ENCODE measurements at regions not wholly inside any gene's neighbourhood (a gene's known extent, or its start where the extent isn't known, plus 50 kb on each side); places are given as distances from the start of the nearest gene placed in this dataset.
A peak's percentile ranks its signal among the peaks of the same experiment; 100 is the strongest.
"Not testable (repeated sequence)": the region's sequence is repeated elsewhere in the genome, so short reads cannot be mapped to it uniquely, and the experiment has no call there.

DNA sequence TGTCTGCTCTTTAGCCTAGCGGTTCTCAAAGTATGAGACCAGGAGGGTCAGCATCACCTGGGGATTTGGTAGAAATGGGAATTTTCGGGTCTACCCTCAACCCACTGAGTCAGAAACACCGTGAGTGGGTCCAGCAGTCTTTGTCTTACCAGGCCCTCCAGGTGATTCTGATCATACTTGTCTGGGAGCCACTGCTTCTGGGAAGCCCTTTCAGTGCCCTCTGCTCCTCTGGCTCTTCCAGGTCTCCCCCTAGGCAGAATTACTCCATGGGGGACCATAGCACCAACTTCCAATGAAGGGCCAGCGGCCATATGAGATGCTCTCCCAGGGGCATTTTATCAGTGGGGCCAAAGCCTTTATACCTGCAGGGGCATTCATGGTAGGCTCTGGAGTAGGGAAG, 81.0 kb upstream of the ETV3 start:
- no peak for DNase-seq (ENCODE audit: low spot score)

DNA sequence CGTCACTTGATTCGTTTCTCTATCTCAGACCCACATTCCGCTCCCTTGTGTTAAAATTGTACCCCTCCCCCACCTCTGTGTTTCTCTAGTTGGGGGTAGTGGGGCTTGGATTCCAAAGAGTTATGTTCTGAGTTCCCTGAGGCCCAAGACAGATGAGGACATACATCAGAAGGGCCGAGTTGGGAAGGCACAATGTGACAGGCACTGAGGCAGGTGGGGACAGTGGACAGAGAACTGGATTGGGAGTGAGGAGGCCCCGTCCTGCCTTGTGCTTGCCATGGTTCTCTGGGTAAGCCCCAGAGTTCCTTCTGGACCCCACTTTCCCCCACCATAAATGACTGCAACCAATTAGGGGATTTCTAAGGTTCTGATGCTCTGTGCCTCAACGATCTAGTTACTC, 80.5 kb upstream of the ETV3 start:
- DNase-seq (ENCODE audit: low spot score), result no peak

DNA sequence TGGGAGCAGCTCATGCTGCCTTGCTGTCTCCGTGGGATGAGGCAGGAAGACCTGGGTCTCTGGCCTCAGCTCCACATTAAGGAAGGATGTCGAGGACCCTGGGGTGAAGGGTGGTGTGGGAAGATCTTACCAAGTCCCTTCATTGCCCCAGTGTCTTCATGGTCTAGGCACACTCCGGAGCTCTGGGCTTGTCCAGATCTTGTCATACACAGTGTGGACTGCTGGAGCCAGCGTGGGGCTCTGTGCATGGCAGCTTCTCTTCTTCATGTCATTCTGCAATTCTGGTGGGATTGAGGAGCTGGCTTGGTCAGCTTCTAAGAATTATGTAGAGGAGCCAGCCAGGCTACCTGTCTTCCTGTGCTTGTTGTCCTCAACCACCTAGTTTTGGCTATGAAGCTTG, 79.3 kb upstream of the ETV3 start:
- no peak for DNase-seq (ENCODE audit: low spot score)

DNA sequence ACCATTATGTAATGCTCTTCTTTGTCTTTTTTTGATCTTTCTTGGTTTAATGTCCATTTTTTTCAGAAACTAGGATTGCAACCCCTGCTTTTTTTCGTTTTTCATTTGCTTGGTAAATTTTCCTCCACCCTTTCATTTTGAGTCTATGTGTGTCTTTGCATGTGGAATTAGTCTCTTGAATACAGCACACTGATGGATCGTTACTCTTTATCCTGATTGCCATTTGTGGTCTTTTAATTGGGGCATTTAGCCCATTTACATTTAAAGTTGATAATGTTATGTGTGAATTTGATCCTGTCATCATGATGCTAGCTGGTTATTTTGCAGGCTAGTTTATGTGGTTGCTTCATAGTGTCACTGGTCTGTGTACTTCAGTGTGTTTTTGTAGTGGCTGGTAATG, 75.6 kb upstream of the ETV3 start:
- no peak for DNase-seq (ENCODE audit: low spot score)

DNA sequence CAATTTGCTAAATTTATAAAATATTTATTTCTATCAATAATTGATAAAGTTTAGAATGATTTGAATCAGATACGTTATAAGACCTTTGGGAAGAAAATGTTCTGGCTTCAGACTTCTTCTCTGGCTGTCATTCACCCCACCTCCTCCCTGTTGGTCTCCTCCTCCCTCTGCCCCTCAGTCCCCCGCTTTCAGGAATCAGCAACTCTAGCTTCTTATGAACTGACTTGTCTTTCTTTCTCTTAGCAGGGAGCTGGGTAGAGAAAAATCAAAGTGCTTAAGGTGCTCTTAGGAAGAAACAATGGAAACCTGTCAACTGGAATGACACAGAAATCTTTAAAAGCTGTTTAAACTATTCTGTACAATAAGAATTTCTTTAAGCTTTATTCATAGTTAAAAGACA, 71.3 kb upstream of the ETV3 start:
- no peak for DNase-seq (ENCODE audit: low spot score)

DNA sequence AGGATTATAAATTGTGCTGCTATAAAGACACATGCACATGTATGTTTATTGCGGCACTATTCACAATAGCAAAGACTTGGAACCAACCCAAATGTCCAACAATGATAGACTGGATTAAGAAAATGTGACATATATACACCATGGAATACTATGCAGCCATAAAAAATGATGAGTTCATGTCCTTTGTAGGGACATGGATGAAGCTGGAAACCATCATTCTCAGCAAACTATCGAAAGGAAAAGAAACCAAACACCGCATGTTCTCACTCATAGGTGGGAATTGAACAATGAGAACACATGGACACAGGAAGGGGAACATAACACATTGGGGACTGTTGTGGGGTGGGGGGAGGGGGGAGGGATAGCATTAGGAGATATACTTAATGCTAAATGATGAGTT, 67.8 kb upstream of the ETV3 start:
- not testable (repeated sequence) for DNase-seq (ENCODE audit: low spot score)

DNA sequence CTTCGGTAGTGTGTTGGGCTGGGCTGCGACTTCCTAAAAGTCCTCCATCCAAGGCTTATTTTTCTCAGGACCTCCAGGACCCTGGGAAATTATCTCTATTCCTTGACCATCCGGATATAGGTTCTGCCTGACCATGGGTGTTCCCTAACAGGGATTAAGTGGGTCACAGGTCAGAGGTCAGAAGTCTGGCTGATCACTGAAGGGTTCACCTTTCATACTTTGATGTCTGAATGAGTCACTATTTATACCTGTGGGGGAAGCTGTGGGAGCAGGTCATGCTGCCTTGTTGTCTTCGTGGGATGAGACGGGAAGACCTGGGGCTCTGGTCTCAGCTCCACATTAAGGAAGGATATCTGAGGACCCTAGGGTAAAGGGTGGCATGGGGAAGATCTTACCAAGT, 65.0 kb upstream of the ETV3 start:
- no peak for DNase-seq (ENCODE audit: low spot score)

DNA sequence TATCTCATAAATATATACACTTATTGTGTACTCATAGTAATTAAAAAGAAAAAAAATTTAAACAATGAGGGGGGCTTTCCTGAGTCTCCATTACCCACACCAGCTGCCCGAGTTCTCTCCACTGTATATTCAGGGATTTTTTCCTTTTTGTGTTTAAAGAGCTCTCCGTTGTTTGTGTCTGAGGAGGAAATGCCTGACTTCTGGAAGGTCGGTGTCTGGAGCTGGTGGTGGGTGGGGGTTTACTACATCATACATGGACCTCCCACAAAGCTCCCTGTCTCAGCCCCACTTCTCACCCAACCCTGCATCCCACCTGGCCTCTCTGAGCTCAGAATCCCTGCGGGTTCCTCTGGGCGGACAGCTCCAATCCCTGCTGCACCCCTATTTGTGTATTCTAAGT, 64.1 kb upstream of the ETV3 start:
- DNase-seq (ENCODE audit: low spot score), result no peak

DNA sequence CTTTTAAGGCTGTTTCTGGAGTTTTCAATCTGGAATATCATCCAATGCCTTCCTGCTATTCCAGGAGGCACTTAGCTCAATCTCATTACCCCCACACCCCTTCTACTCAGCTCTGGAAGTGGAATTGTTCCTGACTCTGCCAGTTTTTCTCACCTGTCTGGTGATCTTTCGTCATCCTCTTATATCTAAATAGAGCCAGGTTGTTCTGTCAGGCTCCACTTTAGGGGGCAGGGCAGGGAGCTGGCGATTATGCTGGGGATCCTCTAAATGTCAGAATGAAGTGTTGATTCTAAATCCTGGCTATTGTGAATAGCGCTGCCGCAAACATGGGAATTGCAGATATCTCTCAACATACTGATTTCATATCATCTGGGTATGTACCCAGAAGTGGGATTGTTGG, 63.6 kb upstream of the ETV3 start:
- DNase-seq (ENCODE audit: low spot score), result no peak

DNA sequence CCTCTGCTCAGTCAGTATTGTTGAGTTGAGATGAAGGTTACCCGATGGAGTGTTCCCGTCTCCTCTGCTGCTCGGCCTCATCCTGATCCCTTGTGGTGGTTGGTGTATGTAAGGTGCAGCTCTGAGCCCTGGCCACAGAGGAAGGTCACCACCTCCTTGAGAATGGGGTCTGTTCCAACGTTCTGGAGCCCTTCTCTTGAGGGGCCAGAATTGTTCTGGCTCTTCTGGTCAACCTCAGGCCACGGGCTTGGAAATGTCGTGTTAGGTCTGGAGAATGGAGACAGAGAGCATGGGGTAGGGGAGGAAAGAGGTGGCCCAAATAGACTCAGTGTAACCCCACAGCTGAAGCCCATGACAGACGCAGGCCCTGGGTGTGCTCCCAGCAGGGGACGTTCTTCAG, 62.3 kb upstream of the ETV3 start:
- no peak for DNase-seq (ENCODE audit: low spot score)

DNA sequence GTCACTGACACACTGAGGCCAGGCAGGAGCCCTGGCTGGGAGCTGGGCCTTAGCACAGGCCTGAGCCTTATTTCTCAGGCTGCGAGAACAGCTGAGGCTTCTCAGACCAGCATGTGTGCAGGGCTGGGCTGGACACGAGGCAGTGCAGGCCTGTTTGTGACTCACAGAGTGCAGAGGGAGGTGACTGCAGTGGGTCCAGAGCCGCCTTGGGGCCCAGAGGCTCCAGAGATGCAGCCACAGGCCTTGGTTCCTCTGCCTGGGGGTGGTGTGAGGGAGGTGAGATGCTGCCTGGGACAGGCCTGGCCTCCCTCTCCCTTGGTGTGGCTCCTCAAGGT, 61.2 kb upstream of the ETV3 start:
- no peak for DNase-seq (ENCODE audit: low spot score)

DNA sequence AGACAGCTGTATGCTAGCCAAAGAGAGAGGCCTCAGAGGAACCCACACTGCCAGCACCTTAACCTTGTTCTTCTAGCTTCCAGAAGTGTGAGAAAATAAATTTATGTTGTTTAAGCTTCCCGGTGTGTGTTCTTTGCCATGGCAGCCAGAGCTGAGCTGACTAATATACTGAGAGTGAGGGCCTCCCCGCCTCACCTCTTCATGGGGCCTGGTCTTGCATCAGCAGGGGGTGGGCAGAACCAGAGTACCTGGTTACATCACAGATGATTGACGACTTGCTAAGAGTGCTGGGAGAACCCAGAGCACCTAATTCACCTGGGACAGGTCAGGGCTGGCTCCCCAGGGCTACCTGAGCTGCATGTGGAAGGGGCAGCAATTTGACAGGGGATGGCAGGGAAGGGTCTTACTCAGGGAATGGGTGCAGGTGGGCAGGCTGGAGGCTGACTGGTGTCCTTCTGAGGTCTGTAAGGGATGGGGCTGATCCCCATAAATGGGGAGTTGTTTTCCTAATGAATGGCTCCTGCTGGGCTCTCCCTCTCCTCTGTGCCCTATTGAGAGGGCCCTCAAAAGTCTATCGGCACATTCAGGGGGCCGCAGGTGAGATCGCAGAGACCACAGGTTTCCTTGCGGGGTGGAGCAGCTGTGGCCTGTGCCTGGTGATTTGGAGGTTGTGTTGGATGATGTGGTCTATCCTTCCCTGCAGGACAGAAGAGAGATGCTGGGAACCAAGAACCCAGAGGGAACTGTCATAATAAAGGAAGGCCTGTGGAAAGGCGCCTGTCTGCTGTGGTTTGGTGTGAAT, 60.6 kb upstream of the ETV3 start:
- peak; percentile 12 for DNase-seq (ENCODE audit: low spot score)

DNA sequence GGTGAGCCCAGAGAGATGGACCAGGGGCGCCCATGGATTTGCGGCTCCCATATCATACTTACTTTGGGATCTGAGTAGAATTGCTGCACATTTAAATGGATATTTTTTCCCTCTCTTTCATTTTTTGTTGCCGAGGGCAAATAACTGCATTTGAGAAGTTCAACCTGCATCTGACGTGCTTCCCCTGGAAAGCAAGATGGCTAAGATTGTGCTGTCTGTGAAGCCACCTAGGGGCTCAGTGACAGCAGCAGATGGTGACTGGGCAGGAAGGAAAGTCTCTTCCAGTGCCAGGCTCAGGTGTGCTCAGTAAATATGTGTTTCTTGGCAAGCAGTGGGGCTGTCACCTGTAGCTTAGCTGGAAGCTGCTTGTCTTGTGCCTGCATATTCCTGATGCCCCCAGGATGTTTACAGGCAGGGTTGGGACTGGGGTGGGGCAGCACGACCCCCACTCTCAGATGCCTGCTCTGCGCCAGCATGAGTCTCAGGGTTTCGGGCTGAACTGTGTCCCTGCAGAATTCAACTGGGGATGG, 59.8 kb upstream of the ETV3 start:
- no peak for DNase-seq (ENCODE audit: low spot score)

DNA sequence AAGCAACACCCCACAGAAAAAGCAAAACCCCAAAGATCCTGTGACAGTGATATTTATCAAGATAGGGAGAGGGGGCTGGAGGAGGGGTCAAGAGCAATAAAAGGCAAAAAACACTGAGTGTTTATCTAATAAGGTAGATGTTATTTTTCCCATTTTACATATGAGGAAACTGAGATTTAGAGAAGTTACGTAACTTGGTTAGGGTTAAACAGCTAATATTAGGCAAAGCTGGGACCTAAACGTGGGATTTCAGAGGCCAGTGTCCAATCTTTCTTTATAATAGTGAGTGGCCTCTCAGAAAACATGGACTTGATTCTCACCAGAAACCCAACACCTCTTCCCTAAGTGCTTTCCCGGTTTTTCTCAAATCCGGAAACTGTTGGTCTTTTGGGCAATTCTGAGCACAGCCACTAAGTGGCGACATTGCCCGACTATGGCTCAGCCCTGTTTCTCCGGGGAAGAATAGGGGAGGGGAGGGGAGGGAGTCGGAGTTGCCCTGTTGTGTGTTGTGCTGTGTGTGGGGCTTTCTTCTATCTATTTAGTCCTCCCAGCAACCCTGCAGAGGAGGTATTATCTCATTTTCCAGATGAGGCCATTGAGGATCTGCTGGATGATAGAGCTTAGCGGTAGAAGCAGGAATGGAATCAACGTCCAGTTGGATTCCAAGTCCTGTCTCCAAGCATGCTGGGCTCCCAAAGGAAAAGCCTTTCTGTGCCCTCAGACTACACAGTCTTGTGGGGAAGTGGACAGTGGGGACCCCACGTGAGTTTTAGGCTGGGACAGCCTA, 58.7 kb upstream of the ETV3 start:
- peak; percentile 16 for DNase-seq (ENCODE audit: low spot score)

DNA sequence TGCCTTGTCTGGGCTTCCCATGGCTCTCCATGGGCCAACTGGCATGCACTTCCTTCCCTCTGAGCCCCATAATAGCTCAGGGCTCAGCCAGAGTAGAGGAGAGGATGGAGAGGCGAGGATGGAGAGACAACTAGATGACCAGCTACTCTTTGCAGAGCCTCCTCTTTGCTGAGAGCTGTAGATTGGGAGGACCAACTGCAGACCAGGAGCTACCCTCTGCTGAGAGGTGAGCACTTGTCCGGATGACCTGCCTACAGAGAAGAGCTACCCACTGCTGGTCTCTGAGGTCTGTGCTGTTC, 58.0 kb upstream of the ETV3 start:
- DNase-seq (ENCODE audit: low spot score), result no peak

DNA sequence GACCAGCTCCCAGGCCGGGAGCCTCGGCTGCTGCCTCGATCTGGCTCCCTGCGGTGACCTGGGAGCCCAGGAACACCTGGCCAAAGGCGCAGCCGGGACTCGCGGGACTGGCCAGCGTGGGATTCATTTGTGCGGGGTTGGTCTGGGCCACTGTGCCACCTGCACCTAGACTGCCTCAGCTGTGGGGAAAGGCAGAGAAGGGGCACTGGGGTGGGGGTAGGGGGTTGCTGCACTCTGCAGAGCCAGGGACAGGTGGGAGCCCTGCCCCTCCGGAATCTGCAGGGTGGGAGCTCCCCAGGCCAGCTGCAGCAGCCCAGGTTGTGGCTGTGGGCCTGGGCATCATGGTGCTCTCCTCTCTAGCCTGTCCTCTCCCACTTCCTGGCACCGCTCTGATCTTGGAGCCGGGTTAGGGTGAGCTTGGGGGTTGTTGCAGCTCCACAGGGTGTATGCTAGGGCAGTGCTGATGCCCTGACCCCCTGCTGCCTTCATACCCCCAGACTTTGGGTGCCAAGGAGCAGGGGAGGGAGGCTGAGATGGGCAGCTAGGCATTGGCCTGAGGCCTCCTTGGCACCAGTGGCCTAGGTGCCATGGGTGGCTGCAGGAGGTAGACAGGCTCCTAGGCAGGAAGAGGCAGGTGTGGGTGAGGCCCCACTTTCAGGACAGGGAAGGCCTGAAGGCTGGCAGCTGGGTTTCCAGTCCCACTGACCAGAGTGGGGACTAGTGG, 57.5 kb upstream of the ETV3 start:
- DNase-seq (ENCODE audit: low spot score), result no peak

DNA sequence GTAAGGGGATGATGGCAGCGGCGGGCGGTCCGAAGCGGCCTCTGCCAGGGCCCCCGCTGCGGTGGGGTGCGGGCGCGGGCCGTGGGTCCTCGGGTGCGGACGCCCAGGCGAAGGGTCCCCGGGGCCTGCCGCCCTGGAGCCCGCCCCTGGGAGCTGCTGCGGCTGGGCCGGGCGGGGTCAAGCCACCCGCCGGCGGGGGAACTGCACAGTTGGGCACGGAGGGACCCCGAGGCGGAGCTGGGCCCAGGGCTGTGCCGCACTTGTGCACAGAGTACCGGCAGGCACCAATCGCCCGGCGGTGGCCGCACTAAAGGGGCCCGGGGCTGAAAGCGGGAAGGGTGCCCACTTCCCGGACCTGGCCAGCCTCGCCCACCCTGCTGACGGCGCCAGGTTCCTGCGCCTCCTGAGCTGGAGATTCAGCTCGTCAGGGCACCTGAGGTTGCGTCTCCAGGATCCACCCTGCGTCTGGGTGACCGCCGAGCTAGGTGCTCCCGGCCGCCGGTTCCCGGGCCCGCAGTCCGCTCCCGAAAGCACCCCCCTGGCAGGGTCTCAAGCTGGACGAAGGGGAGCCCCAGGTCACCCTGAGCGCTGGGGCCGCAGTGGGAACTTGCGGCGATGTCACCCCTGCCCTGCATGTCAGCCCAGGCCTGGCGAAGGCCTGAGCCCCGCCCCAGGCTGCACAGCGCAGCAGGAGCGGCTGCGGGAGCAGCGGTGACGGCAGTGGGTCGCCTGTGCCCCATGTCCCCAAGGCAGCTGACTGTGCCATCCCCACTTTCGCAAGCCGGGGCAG, 56.7 kb upstream of the ETV3 start:
- DNase-seq (ENCODE audit: low spot score), result no peak

DNA sequence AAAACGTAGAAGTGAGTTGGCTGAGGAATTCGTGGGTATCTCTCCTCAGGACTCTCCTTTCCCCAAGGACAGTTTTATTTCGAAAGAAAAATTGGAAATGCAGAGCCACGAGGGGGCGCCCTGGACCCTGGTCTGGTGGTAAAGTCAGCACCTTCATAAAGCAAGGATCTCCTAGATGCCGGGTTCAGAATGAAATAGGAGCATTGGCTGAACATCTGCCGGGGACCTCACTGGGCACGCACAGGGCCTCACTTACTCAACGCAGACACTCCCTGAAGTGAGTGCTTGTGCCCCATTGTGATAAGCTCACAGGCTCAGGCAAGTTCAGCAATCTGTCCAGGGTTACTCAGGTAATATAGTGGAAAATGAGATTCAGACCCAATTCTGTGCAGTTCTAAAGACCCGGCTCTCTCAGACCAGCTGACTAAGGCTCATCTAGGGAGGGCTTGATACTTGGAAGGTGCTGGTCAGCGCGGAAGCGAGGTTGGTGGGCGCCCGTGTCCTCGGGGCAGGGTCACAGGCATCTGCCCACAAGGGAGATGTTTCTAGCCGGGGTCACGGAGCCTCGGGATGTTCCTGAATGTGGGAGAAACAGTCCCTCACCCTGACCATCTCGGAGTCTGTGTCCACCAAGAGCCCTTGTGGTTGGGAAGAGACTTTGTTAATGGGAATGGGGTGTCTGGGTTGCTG, 55.7 kb upstream of the ETV3 start:
- peak; percentile 67 for DNase-seq (ENCODE audit: low spot score)

DNA sequence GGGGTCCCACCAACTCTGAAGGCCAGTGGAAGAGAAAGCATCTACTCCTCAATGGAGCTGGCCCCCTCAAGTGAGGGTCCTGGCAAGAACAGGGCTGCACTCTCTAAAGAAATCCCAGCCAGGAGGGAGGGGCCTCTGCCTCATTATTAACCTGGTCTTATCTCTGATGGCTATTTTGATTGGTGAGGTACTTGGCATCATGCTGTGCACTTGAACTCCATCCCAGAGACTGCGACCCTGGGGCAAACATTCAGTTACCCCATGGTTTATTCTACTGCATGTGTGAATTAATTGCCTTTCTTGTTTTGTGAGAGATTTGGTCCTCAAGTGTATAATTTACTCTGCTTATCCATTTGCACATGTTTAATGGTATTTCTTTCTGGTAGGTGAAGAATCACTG, 55.0 kb upstream of the ETV3 start:
- DNase-seq (ENCODE audit: low spot score), result no peak

DNA sequence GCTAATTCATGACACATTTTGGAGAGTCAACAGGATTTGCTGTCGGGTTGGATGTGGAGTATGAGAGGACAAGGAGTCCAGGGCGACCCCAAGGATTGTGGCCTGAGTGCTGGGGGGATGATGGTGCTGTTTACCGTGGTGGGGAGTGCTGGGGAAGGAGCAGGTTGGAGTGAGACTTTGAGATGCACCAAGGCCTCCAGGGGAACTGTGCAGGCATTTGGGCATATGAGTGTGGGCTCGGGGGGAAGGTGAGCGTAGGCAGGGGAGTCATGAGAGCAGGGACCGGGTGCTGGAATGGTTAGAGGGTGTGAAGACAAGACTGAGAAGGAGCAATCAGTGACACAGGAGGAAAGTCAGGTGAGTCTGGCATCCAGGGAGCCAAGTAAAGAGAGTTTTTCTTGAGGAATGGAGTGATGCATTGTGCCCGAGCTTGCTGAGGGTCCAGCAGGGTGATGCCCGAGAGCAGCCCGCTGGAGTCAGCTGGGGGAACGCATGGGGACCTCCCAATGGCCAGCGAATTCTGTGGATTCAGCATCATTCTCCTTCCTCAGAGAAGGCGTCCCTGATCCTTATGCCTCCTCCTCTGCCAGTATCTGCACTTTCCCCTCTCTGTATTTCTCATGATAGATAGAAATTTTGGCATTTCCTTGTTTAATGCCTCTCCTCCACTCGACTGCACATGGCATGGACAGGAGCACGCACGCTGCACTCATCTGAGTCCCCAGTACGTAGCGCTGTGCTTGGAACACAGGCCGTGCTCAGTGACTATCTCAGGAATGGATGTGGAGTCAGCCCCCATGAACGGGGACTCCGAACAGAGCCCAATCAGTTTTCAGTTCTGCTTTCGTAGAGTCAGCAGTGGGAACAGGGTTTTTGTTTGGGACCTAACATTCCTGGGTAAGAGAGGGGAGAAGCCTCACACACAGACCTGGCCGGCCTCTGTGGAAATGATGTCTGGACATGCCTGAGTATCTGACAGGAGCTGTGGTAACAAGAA, 52.1 kb upstream of the ETV3 start:
- DNase-seq (ENCODE audit: low spot score), result no peak

Data from kidney tubule cell (primary cell).